ENCODE measurements at regions not wholly inside any gene's neighbourhood (a gene's known extent, or its start where the extent isn't known, plus 50 kb on each side); places are given as distances from the start of the nearest gene placed in this dataset.
A peak's percentile ranks its signal among the peaks of the same experiment; 100 is the strongest.

- H3K36me3 Mint-ChIP-seq (ENCODE audit: unreplicated experiment), result no peaks in the 10 kb centered on the region
- H3K27ac Mint-ChIP-seq (ENCODE audit: unreplicated experiment), result peak overlapping the region; percentile 75
- no peak for TF ChIP-seq CTCF (IDR thresholded peaks at IDR 0.05)
- DNase-seq (ENCODE audit: extremely low spot score, unreplicated experiment), result no peak
- H3K27me3 Mint-ChIP-seq (ENCODE audit: unreplicated experiment), result no peaks in the 10 kb centered on the region
- peaks cover 47% of the 10 kb centered on the region for H3K4me1 Mint-ChIP-seq (ENCODE audit: unreplicated experiment)
- no peaks in the 10 kb centered on the region for H3K9me3 Mint-ChIP-seq (ENCODE audit: unreplicated experiment)
- no peak overlapping the region for H3K4me3 Mint-ChIP-seq (ENCODE audit: unreplicated experiment)
Observed at GRCh38 chr6:48429610-48430009, 318.6 kb upstream of the PTCHD4 start.

GRCh38 chr6:48429021-48429420 lies 318.0 kb upstream of the PTCHD4 start:
- H3K36me3 Mint-ChIP-seq (ENCODE audit: unreplicated experiment), result no peaks in the 10 kb centered on the region
- peak overlapping the region; percentile 75 for H3K27ac Mint-ChIP-seq (ENCODE audit: unreplicated experiment)
- no peak for TF ChIP-seq CTCF (IDR thresholded peaks at IDR 0.05)
- H3K27me3 Mint-ChIP-seq (ENCODE audit: unreplicated experiment), result no peaks in the 10 kb centered on the region
- no peak for DNase-seq (ENCODE audit: extremely low spot score, unreplicated experiment)
- no peak overlapping the region for H3K4me3 Mint-ChIP-seq (ENCODE audit: unreplicated experiment)
- H3K9me3 Mint-ChIP-seq (ENCODE audit: unreplicated experiment), result peaks cover 2% of the 10 kb centered on the region
- H3K4me1 Mint-ChIP-seq (ENCODE audit: unreplicated experiment), result peaks cover 51% of the 10 kb centered on the region

GRCh38 chr6:48426636-48427035 lies 315.6 kb upstream of the PTCHD4 start:
- no peak for DNase-seq (ENCODE audit: extremely low spot score, unreplicated experiment)
- Mint-ChIP-seq H3K27ac (ENCODE audit: unreplicated experiment) (peak overlapping the region; percentile 50), H3K4me3 (ENCODE audit: unreplicated experiment) (no peak overlapping the region), H3K36me3 (ENCODE audit: unreplicated experiment) (no peaks in the 10 kb centered on the region), H3K4me1 (ENCODE audit: unreplicated experiment) (peaks cover 55% of the 10 kb centered on the region), H3K9me3 (ENCODE audit: unreplicated experiment) (peaks cover 8% of the 10 kb centered on the region), H3K27me3 (ENCODE audit: unreplicated experiment) (no peaks in the 10 kb centered on the region)
- TF ChIP-seq CTCF (IDR thresholded peaks at IDR 0.05), result no peak

GRCh38 chr6:48423640-48424365 lies 312.8 kb upstream of the PTCHD4 start:
- Mint-ChIP-seq H3K4me1 (ENCODE audit: unreplicated experiment) (peaks cover 34% of the 10 kb centered on the region), H3K27ac (ENCODE audit: unreplicated experiment) (no peak overlapping the region)
- DNase-seq (ENCODE audit: extremely low spot score, unreplicated experiment), result no peak

GRCh38 chr6:48419992-48420391 lies 309.0 kb upstream of the PTCHD4 start:
- no peak for DNase-seq (ENCODE audit: extremely low spot score, unreplicated experiment)
- TF ChIP-seq CTCF (IDR thresholded peaks at IDR 0.05), result no peak
- no peaks in the 10 kb centered on the region for H3K27me3 Mint-ChIP-seq (ENCODE audit: unreplicated experiment)
- H3K36me3 Mint-ChIP-seq (ENCODE audit: unreplicated experiment), result no peaks in the 10 kb centered on the region
- H3K9me3 Mint-ChIP-seq (ENCODE audit: unreplicated experiment), result peaks cover 8% of the 10 kb centered on the region
- H3K4me1 Mint-ChIP-seq (ENCODE audit: unreplicated experiment), result peaks cover 11% of the 10 kb centered on the region
- no peak overlapping the region for H3K27ac Mint-ChIP-seq (ENCODE audit: unreplicated experiment)
- H3K4me3 Mint-ChIP-seq (ENCODE audit: unreplicated experiment), result no peak overlapping the region

More at GRCh38 chr6:48423640-48424365, 312.8 kb upstream of the PTCHD4 start:
- H3K27me3 Mint-ChIP-seq (ENCODE audit: unreplicated experiment), result no peaks in the 10 kb centered on the region
- peaks cover 8% of the 10 kb centered on the region for H3K9me3 Mint-ChIP-seq (ENCODE audit: unreplicated experiment)
- no peak overlapping the region for H3K4me3 Mint-ChIP-seq (ENCODE audit: unreplicated experiment)
- TF ChIP-seq CTCF (IDR thresholded peaks at IDR 0.05), result no peak
- no peaks in the 10 kb centered on the region for H3K36me3 Mint-ChIP-seq (ENCODE audit: unreplicated experiment)
